Loucy (cell line): ENCODE measurements at regions not wholly inside any gene's neighbourhood (a gene's known extent, or its start where the extent isn't known, plus 50 kb on each side); places are given as distances from the start of the nearest gene placed in this dataset.

ENCODE experiments used
- CTCF ChIP-seq: fragments of 200-600 bp; sonication (generic); conservative IDR thresholded peaks from 2 replicates; pipeline ENCODE4 v1.5.1; 2014; ENCODE audit warnings: mild to moderate bottlenecking, antibody characterized with exemption, low read length
- EZH2phosphoT487 ChIP-seq: fragments of 200-600 bp; IDR thresholded peaks from 2 replicates; pipeline ENCODE4 v1.6.1; 2018; ENCODE audit warnings: antibody characterized with exemption, mild to moderate bottlenecking, moderate library complexity, borderline replicate concordance

- TF ChIP-seq CTCF (no peak), EZH2phosphoT487 (no peak)
Measured at GRCh38 chr14:104309657-104310369, 171.4 kb downstream of the KIF26A start.
